H1 (cell line): ENCODE measurements at regions not wholly inside any gene's neighbourhood (a gene's known extent, or its start where the extent isn't known, plus 50 kb on each side); places are given as distances from the start of the nearest gene placed in this dataset.

Experiments used
- CTCF ChIA-PET: fragments of 300-600 bp; sonication (Branson Sonifier 250); formaldehyde crosslinking; loops from one replicate; lab custom pipeline; 2021; ENCODE audit not compliant: partially characterized antibody; lab: Charles Lee
- POLR2A ChIA-PET: fragments of 300-600 bp; sonication (Branson Sonifier 250); formaldehyde crosslinking; loops from one replicate; lab custom pipeline; 2021; ENCODE audit warnings: inconsistent platforms; ENCODE audit not compliant: partially characterized antibody; lab: Charles Lee
- DNase-seq, 2 experiments: peaks; one replicate each; pipeline versions ENCODE4 v3.0.0 to v3.0.0-alpha.2; 2010 to 2022; ENCODE audit warnings: low spot score in 2 of 2, low read depth in 1 of 2, mixed read lengths in 1 of 2
- FAIRE-seq: peaks from 2 replicates; lab custom pipeline; 2011; peaks lifted over from hg19 to GRCh38; lab: Jason Lieb, UNC
- H2AFZ ChIP-seq: 2 replicates; pipeline ENCODE4 v1.8.1; 2012; ENCODE audit warnings: low read length, inconsistent platforms
- H2AK5ac ChIP-seq: 2 replicates; pipeline ENCODE4 v1.6.1; 2013; ENCODE audit warnings: low read depth, low read length
- H2BK120ac ChIP-seq: replicated peaks from 2 replicates; pipeline ENCODE3; 2013; ENCODE audit warnings: low read depth, low read length, inconsistent platforms
- H2BK12ac ChIP-seq: 2 replicates; pipeline ENCODE4 v1.6.1; 2013; ENCODE audit warnings: low read depth, low read length
- H2BK15ac ChIP-seq: 2 replicates; pipeline ENCODE4 v1.6.1; 2013; ENCODE audit warnings: low read length
- H2BK20ac ChIP-seq: 2 replicates; pipeline ENCODE4 v1.6.1; 2013; ENCODE audit warnings: low read length
- H2BK5ac ChIP-seq: 2 replicates; pipeline ENCODE4 v1.6.1; 2013; ENCODE audit warnings: low read depth, low read length
- H3K14ac ChIP-seq: 2 replicates; pipeline ENCODE4 v1.6.1; 2013; ENCODE audit warnings: inconsistent platforms; ENCODE audit not compliant: insufficient read length
- H3K18ac ChIP-seq: 2 replicates; pipeline ENCODE4 v1.6.1; 2013; ENCODE audit warnings: low read length; ENCODE audit errors: extremely low read depth
- H3K23ac ChIP-seq: 2 replicates; pipeline ENCODE4 v1.6.1; 2013; ENCODE audit warnings: inconsistent platforms; ENCODE audit not compliant: insufficient read length
- H3K23me2 ChIP-seq: 2 replicates; pipeline ENCODE4 v1.6.1; 2013; ENCODE audit warnings: low read depth, low read length
- H3K27ac ChIP-seq: 2 replicates; pipeline ENCODE4 v1.6.1; 2011; ENCODE audit warnings: low read depth, low read length, inconsistent platforms
- H3K27me3 ChIP-seq, 4 experiments: replicated peaks in 1 of 4; 1 replicate in 1 of 4; 2 replicates in 3 of 4; pipeline versions ENCODE4 v1.6.1 to v1.8.1; 2011 to 2013; ENCODE audit warnings: low read length in 3 of 4, mild to moderate bottlenecking in 3 of 4, inconsistent platforms in 2 of 4, mixed read lengths in 2 of 4, moderate library complexity in 1 of 4; ENCODE audit not compliant: control insufficient read depth in 3 of 4, insufficient read depth in 3 of 4; ENCODE audit errors: extremely low read depth in 1 of 4
- H3K36me3 ChIP-seq, 4 experiments: 2 replicates each; pipeline versions ENCODE4 v1.6.1 to v1.8.1; 2011 to 2013; ENCODE audit warnings: mild to moderate bottlenecking in 4 of 4, low read length in 3 of 4, moderate library complexity in 2 of 4, control low read depth in 1 of 4, inconsistent platforms in 1 of 4; ENCODE audit not compliant: insufficient read depth in 4 of 4, control insufficient read depth in 2 of 4
- H3K4ac ChIP-seq: replicated peaks from 2 replicates; pipeline ENCODE3; 2013; ENCODE audit warnings: low read length, low read depth, mixed read lengths, inconsistent platforms; ENCODE audit not compliant: insufficient read length
- H3K4me1 ChIP-seq, 4 experiments: replicated peaks in 1 of 4; 1 replicate in 1 of 4; 2 replicates in 3 of 4; pipeline versions ENCODE4 v1.6.1 to v1.8.1; 2011 to 2013; ENCODE audit warnings: low read length in 3 of 4, inconsistent platforms in 2 of 4, mixed read lengths in 1 of 4; ENCODE audit not compliant: insufficient read depth in 4 of 4, control insufficient read depth in 3 of 4
- H3K4me2 ChIP-seq, 2 experiments: 2 replicates each; pipeline versions ENCODE4 v1.6.1 to v1.8.1; 2011 to 2013; ENCODE audit warnings: low read depth in 2 of 2, low read length in 2 of 2, control low read depth in 1 of 2, inconsistent platforms in 1 of 2, mild to moderate bottlenecking in 1 of 2; ENCODE audit not compliant: insufficient read depth in 1 of 2
- H3K4me3 ChIP-seq, 4 experiments: fragments of 200-600, 300-600 bp in 1 of 4; sonication (generic), shearing (Covaris generic), sonication (Bioruptor Twin) in 1 of 4; 2 replicates each; pipeline versions ENCODE4 v1.5.1 to v1.8.1; 2011 to 2016; ENCODE audit warnings: low read length in 4 of 4, low read depth in 3 of 4, control low read depth in 2 of 4, inconsistent platforms in 2 of 4, mild to moderate bottlenecking in 2 of 4, mixed read lengths in 1 of 4, moderate library complexity in 1 of 4; ENCODE audit not compliant: insufficient read depth in 2 of 4; ENCODE audit errors: extremely low read depth in 1 of 4
- H3K56ac ChIP-seq: replicated peaks from 2 replicates; pipeline ENCODE3; 2013; ENCODE audit warnings: low read depth, mild to moderate bottlenecking, mixed read lengths, low read length, inconsistent platforms; ENCODE audit not compliant: insufficient read length
- H3K79me1 ChIP-seq: 2 replicates; pipeline ENCODE4 v1.6.1; 2013; ENCODE audit warnings: low read depth, low read length, control low read depth
- H3K79me2 ChIP-seq, 2 experiments: 2 replicates each; pipeline versions ENCODE4 v1.6.1 to v1.8.1; 2012 to 2013; ENCODE audit warnings: low read length in 2 of 2, mild to moderate bottlenecking in 2 of 2, inconsistent platforms in 1 of 2; ENCODE audit not compliant: insufficient read depth in 2 of 2, control insufficient read depth in 1 of 2
- H3K9ac ChIP-seq, 4 experiments: replicated peaks in 1 of 4; 1 replicate in 1 of 4; 2 replicates in 3 of 4; pipeline versions ENCODE4 v1.6.1 to v1.8.1; 2011 to 2013; ENCODE audit warnings: low read depth in 3 of 4, low read length in 3 of 4, control low read depth in 2 of 4, mild to moderate bottlenecking in 2 of 4, moderate library complexity in 2 of 4, inconsistent platforms in 1 of 4; ENCODE audit errors: extremely low read depth in 1 of 4
- H3K9me3 ChIP-seq, 2 experiments: 2 replicates each; pipeline versions ENCODE4 v1.6.1 to v1.8.1; 2012 to 2013; ENCODE audit warnings: mild to moderate bottlenecking in 2 of 2, moderate library complexity in 2 of 2, control low read depth in 1 of 2, inconsistent platforms in 1 of 2, low read depth in 1 of 2, low read length in 1 of 2, mixed read lengths in 1 of 2; ENCODE audit not compliant: insufficient read depth in 2 of 2
- H4K20me1 ChIP-seq, 2 experiments: replicated peaks in 1 of 2; 2 replicates each; pipeline versions ENCODE3 to v1.8.1; 2011 to 2013; ENCODE audit warnings: inconsistent platforms in 2 of 2, low read length in 2 of 2, mild to moderate bottlenecking in 1 of 2; ENCODE audit not compliant: insufficient read depth in 2 of 2, control insufficient read depth in 1 of 2
- H4K5ac ChIP-seq: 2 replicates; pipeline ENCODE4 v1.6.1; 2013; ENCODE audit warnings: low read length, low read depth, mixed read lengths, inconsistent platforms; ENCODE audit not compliant: insufficient read length
- H4K8ac ChIP-seq: 2 replicates; pipeline ENCODE4 v1.8.0; 2013; ENCODE audit warnings: mild to moderate bottlenecking, moderate library complexity, low read length, inconsistent platforms; ENCODE audit not compliant: insufficient read depth; ENCODE audit errors: extremely low read depth
- H4K91ac ChIP-seq: replicated peaks from 2 replicates; pipeline ENCODE3; 2013; ENCODE audit warnings: low read length, mixed read lengths, inconsistent platforms; ENCODE audit not compliant: insufficient read length
- BCL11A ChIP-seq, 2 experiments: IDR thresholded peaks; one replicate each; pipeline ENCODE4 v1.6.1; 2011; ENCODE audit warnings: low read depth in 2 of 2, low read length in 2 of 2, mild to moderate bottlenecking in 2 of 2
- CBX5 ChIP-seq: fragments of 300-800, 300-1000 bp; sonication (generic); IDR thresholded peaks from 2 replicates; pipeline ENCODE4 v1.7.1; 2016; ENCODE audit warnings: antibody characterized with exemption, low read length, low read depth
- EP300 ChIP-seq, 2 experiments: IDR thresholded peaks; 1 replicate in 1 of 2; 2 replicates in 1 of 2; pipeline ENCODE4 v1.6.1; 2011 to 2012; ENCODE audit warnings: low read depth in 2 of 2, low read length in 2 of 2, mild to moderate bottlenecking in 2 of 2, borderline replicate concordance in 1 of 2, inconsistent platforms in 1 of 2, moderate library complexity in 1 of 2
- FOSL1 ChIP-seq: IDR thresholded peaks from 2 replicates; pipeline ENCODE4 v1.6.1; 2011; ENCODE audit warnings: mild to moderate bottlenecking, low read depth, low read length, moderate library complexity; ENCODE audit not compliant: insufficient read depth
- HDAC2 ChIP-seq, 2 experiments: fragments of 300-600 bp in 1 of 2; sonication (generic) in 1 of 2; IDR thresholded peaks; 2 replicates each; pipeline ENCODE4 v1.6.1; 2011 to 2012; ENCODE audit warnings: low read depth in 2 of 2, low read length in 2 of 2, mild to moderate bottlenecking in 2 of 2, moderate library complexity in 2 of 2, borderline replicate concordance in 1 of 2, inconsistent platforms in 1 of 2
- KDM4A ChIP-seq: IDR thresholded peaks from one replicate; pipeline ENCODE4 v1.7.1; 2012; ENCODE audit warnings: low read depth, mild to moderate bottlenecking, moderate library complexity, low read length, inconsistent platforms; ENCODE audit not compliant: severe bottlenecking
- NRF1 ChIP-seq: IDR thresholded peaks from 2 replicates; pipeline ENCODE4 v1.6.1; 2011; ENCODE audit warnings: mild to moderate bottlenecking, low read depth, low read length, improper control_type of control experiment
- RFX5 ChIP-seq: IDR thresholded peaks from 2 replicates; pipeline ENCODE4 v1.6.1; 2011; ENCODE audit warnings: low read depth, low read length, improper control_type of control experiment, borderline replicate concordance
- SP4 ChIP-seq: IDR thresholded peaks from 2 replicates; pipeline ENCODE4 v1.6.1; 2012; ENCODE audit warnings: low read length, inconsistent platforms
- WGBS, 2 experiments: shearing (Covaris generic) in 1 of 2; methylation state at CpG; one replicate each; pipeline versions ENCODE4 v1.1.6 to v1.1.7; 2013 to 2015; ENCODE audit warnings: low lambda C conversion rate in 2 of 2, mixed read lengths in 2 of 2, inconsistent platforms in 1 of 2, low coverage in 1 of 2, missing lambda C conversion rate in 1 of 2; ENCODE audit not compliant: insufficient replicate concordance in 2 of 2, insufficient coverage in 1 of 2, insufficient read length in 1 of 2; ENCODE audit errors: extremely low coverage in 1 of 2, missing lambda C conversion rate in 1 of 2; 5-methylcytosine and 5-hydroxymethylcytosine counted together

GRCh38 chr1:195951313-195951712 lies 656.9 kb downstream of the KCNT2 start:
- H3K23me2 ChIP-seq, result no peaks in the 10 kb centered on the region
- FAIRE-seq (no peak), DNase-seq (no peak)
- CTCF ChIA-PET, result interaction anchor here (0.9 kb wide), 1 partner anchor 218 kb away, joined by 3 read pairs; no protein-coding TSS in a partner anchor
- H3K79me1 ChIP-seq, result no peaks in the 10 kb centered on the region
- POLR2A ChIA-PET, result no interaction called here
- no peak overlapping the region for H2BK12ac ChIP-seq
- H3K23ac ChIP-seq, result no peak overlapping the region
- H3K18ac ChIP-seq, result no peak overlapping the region
- H3K9ac ChIP-seq, result no peak overlapping the region
- H4K8ac ChIP-seq, result no peak overlapping the region
- H3K4ac ChIP-seq, result no peak overlapping the region
- H2BK120ac ChIP-seq, result no peak overlapping the region
- H3K36me3 ChIP-seq, result no peaks in the 10 kb centered on the region
- no peak overlapping the region for H3K56ac ChIP-seq
- no peak overlapping the region for H4K5ac ChIP-seq
- H3K27me3 ChIP-seq, result no peaks in the 10 kb centered on the region
- no peak overlapping the region for H3K4me2 ChIP-seq
- H2BK20ac ChIP-seq, result no peak overlapping the region
- no peak overlapping the region for H2BK15ac ChIP-seq
- no peaks in the 10 kb centered on the region for H3K79me2 ChIP-seq
- TF ChIP-seq FOSL1 (no peak), EP300 (IDR thresholded peaks at IDR 0.05; ENCODE audit: borderline replicate concordance in 1 of 2, low read depth in 2 of 2, low read length in 2 of 2) (no peak), SP4 (no peak), HDAC2 (IDR thresholded peaks at IDR 0.05; ENCODE audit: borderline replicate concordance in 1 of 2, low read depth in 2 of 2, low read length in 2 of 2) (no peak), RFX5 (no peak), NRF1 (no peak), KDM4A (no peak), BCL11A (IDR thresholded peaks at IDR 0.05; ENCODE audit: low read depth in 2 of 2, low read length in 2 of 2) (no peak), CBX5 (no peak)
- H2AFZ ChIP-seq, result no peak overlapping the region
- no peak overlapping the region for H2BK5ac ChIP-seq
- WGBS, 2 experiments, result 83% methylated on average over 1 of the region's 2 CpGs; no CpG with 5 or more reads in 1 of the 2 experiments
- H3K27ac ChIP-seq, result no peak overlapping the region
- H2AK5ac ChIP-seq, result no peak overlapping the region
- no peaks in the 10 kb centered on the region for H3K9me3 ChIP-seq
- no peaks in the 10 kb centered on the region for H4K20me1 ChIP-seq
- no peak overlapping the region for H3K4me3 ChIP-seq
- no peaks in the 10 kb centered on the region for H3K4me1 ChIP-seq
- H4K91ac ChIP-seq, result no peak overlapping the region
- H3K14ac ChIP-seq, result no peak overlapping the region
